IMR-90 (cell line): ENCODE measurements at regions not wholly inside any gene's neighbourhood (a gene's known extent, or its start where the extent isn't known, plus 50 kb on each side); places are given as distances from the start of the nearest gene placed in this dataset.

Source experiments
- ATAC-seq: fragments of 200-7000 bp; cut with Tn5 transposase; 2 replicates; pipeline ENCODE4 v1.9.1; 2020; ENCODE audit warnings: low read depth, mild to moderate bottlenecking, moderate library complexity
- BruUV-seq: library from RNA; stranded (reverse); fragments of 400-500 nt; replicated peaks from 2 replicates; lab custom pipeline; 2021; lab: Mats Ljungman, UMichigan
- CTCF ChIA-PET: fragments of 300-600 bp; formaldehyde crosslinking; extraction: SDS; loops from one replicate; lab custom pipeline; 2021; ENCODE audit warnings: antibody characterized with exemption; lab: Yijun Ruan, JAX
- POLR2A ChIA-PET: fragments of 300-600 bp; sonication (Branson Sonifier 250); formaldehyde crosslinking; loops from one replicate; lab custom pipeline; 2022; ENCODE audit warnings: antibody characterized with exemption; ENCODE audit not compliant: unreplicated experiment; lab: Charles Lee
- DNase-seq: peaks from one replicate; pipeline ENCODE4 v3.0.0; 2013
- H2AFZ ChIP-seq: replicated peaks from 2 replicates; pipeline ENCODE3; 2013; ENCODE audit warnings: low read length, mild to moderate bottlenecking; ENCODE audit not compliant: poor library complexity
- H2AK5ac ChIP-seq: 2 replicates; pipeline ENCODE4 v1.6.1; 2013; ENCODE audit warnings: low read depth, low read length, inconsistent platforms
- H2AK9ac ChIP-seq: replicated peaks from 2 replicates; pipeline ENCODE3; 2013; ENCODE audit warnings: mild to moderate bottlenecking, low read depth, low read length, moderate library complexity; ENCODE audit not compliant: poor library complexity
- H2BK120ac ChIP-seq: 2 replicates; pipeline ENCODE4 v1.6.1; 2013; ENCODE audit warnings: low read depth, low read length, inconsistent platforms
- H2BK15ac ChIP-seq: 3 replicates; pipeline ENCODE4 v1.6.1; 2013; ENCODE audit warnings: low read depth, low read length, inconsistent platforms
- H2BK20ac ChIP-seq: 2 replicates; pipeline ENCODE4 v1.6.1; 2013; ENCODE audit warnings: low read depth, mild to moderate bottlenecking, inconsistent platforms, low read length, moderate library complexity
- H2BK5ac ChIP-seq: 2 replicates; pipeline ENCODE4 v1.6.1; 2013; ENCODE audit warnings: mild to moderate bottlenecking, low read depth, low read length, inconsistent platforms; ENCODE audit not compliant: poor library complexity, severe bottlenecking
- H3K14ac ChIP-seq: replicated peaks from 2 replicates; pipeline ENCODE4 v1.6.1; 2013; ENCODE audit warnings: low read depth, low read length, inconsistent platforms
- H3K18ac ChIP-seq: 2 replicates; pipeline ENCODE4 v1.6.1; 2013; ENCODE audit warnings: low read depth, low read length, control low read depth
- H3K23ac ChIP-seq: 2 replicates; pipeline ENCODE4 v1.6.1; 2013; ENCODE audit warnings: low read depth, low read length, inconsistent platforms
- H3K27ac ChIP-seq: 2 replicates; pipeline ENCODE4 v1.5.1; 2013; ENCODE audit warnings: mild to moderate bottlenecking, control low read depth, low read length; ENCODE audit not compliant: insufficient read depth
- H3K27me3 ChIP-seq: 2 replicates; pipeline ENCODE4 v1.6.1; 2013; ENCODE audit warnings: low read length; ENCODE audit not compliant: control insufficient read depth, insufficient read depth
- H3K36me3 ChIP-seq: 2 replicates; pipeline ENCODE4 v1.6.1; 2013; ENCODE audit warnings: low read length, mixed read lengths; ENCODE audit not compliant: control insufficient read depth, insufficient read depth
- H3K4ac ChIP-seq: 2 replicates; pipeline ENCODE4 v1.6.1; 2013; ENCODE audit warnings: low read depth, low read length, inconsistent platforms
- H3K4me1 ChIP-seq: 2 replicates; pipeline ENCODE4 v1.6.1; 2013; ENCODE audit warnings: low read length, mixed read lengths; ENCODE audit not compliant: control insufficient read depth, insufficient read depth
- H3K4me2 ChIP-seq: 2 replicates; pipeline ENCODE4 v1.6.1; 2013; ENCODE audit warnings: low read depth, mild to moderate bottlenecking, control low read depth, low read length, moderate library complexity
- H3K4me3 ChIP-seq: 2 replicates; pipeline ENCODE4 v1.5.1; 2013; ENCODE audit warnings: low read depth, mild to moderate bottlenecking, control low read depth, low read length, moderate library complexity; ENCODE audit not compliant: insufficient read depth
- H3K56ac ChIP-seq: 2 replicates; pipeline ENCODE4 v1.6.1; 2013; ENCODE audit warnings: low read length, inconsistent platforms; ENCODE audit not compliant: insufficient read depth; ENCODE audit errors: extremely low read depth
- H3K79me1 ChIP-seq, 2 experiments: 2 replicates each; pipeline ENCODE4 v1.6.1; 2013; ENCODE audit warnings: low read length in 2 of 2, inconsistent platforms in 1 of 2, low read depth in 1 of 2
- H3K9ac ChIP-seq: 2 replicates; pipeline ENCODE4 v1.6.1; 2013; ENCODE audit warnings: low read depth, low read length, control low read depth
- H3K9me1 ChIP-seq: 2 replicates; pipeline ENCODE4 v1.6.1; 2013; ENCODE audit warnings: low read length, inconsistent platforms; ENCODE audit not compliant: insufficient read depth
- H3K9me3 ChIP-seq: 2 replicates; pipeline ENCODE4 v1.6.1; 2013; ENCODE audit warnings: low read length; ENCODE audit not compliant: control insufficient read depth, insufficient read depth
- H4K20me1 ChIP-seq: 2 replicates; pipeline ENCODE4 v1.6.1; 2013; ENCODE audit warnings: low read length, inconsistent platforms; ENCODE audit not compliant: insufficient read depth
- H4K5ac ChIP-seq: 2 replicates; pipeline ENCODE4 v1.6.1; 2013; ENCODE audit warnings: mild to moderate bottlenecking, low read depth, low read length, control low read depth
- H4K8ac ChIP-seq, 2 experiments: 2 replicates each; pipeline ENCODE4 v1.6.1; 2013; ENCODE audit warnings: low read depth in 2 of 2, low read length in 2 of 2, control low read depth in 1 of 2, inconsistent platforms in 1 of 2
- H4K91ac ChIP-seq: 2 replicates; pipeline ENCODE4 v1.6.1; 2013; ENCODE audit warnings: low read depth, low read length, inconsistent platforms; ENCODE audit not compliant: insufficient read depth
- WGBS, 2 experiments: methylation state at CpG; one replicate each; pipeline versions ENCODE4 v1.1.5 to v1.1.7; 2013; ENCODE audit warnings: missing lambda C conversion rate in 2 of 2; ENCODE audit not compliant: insufficient read length in 1 of 2; ENCODE audit errors: extremely low coverage in 2 of 2; 5-methylcytosine and 5-hydroxymethylcytosine counted together
- dilution Hi-C: fragments of 300-500 bp; cut with HindIII; formaldehyde crosslinking; loops from one replicate; pipeline ENCODE4 v1.14.3; 2018; ENCODE audit warnings: low sequenced_read_pairs; ENCODE audit not compliant: unreplicated experiment
- in situ Hi-C: fragments of 300-500 bp; cut with MboI; formaldehyde crosslinking; loops from 3 replicates; pipeline ENCODE4 v1.14.3; 2019; ENCODE audit warnings: low sequenced_read_pairs, inconsistent platforms, mixed read lengths
- intact Hi-C: fragments of 100-400 bp; cut with micrococcal nuclease; formaldehyde crosslinking; loops from 2 replicates; pipeline ENCODE4 v1.10.0; 2022
- TF ChIP-seq, protein P1 (sequence below): fragments of 150-350 bp; IDR thresholded peaks from 2 replicates; pipeline ENCODE4 v1.6.1; 2016; ENCODE audit warnings: low read depth, mild to moderate bottlenecking, low read length, moderate library complexity, borderline replicate concordance

- in situ Hi-C loops (no loop called here), dilution Hi-C loops (no loop called here), intact Hi-C loops (no loop called here)
- Histone ChIP-seq H3K4me3 (no peak overlapping the region), H4K5ac (no peak overlapping the region), H2AFZ (no peak overlapping the region), H4K20me1 (no peaks in the 10 kb centered on the region), H2BK15ac (no peak overlapping the region), H3K23ac (no peak overlapping the region), H4K91ac (no peak overlapping the region), H3K56ac (no peak overlapping the region), H3K9ac (no peak overlapping the region), H2AK5ac (no peak overlapping the region), H2BK120ac (no peak overlapping the region), H2AK9ac (no peak overlapping the region), H2BK20ac (no peak overlapping the region), H3K27ac (no peak overlapping the region), H3K4ac (no peak overlapping the region), H3K9me3 (no peaks in the 10 kb centered on the region), H3K36me3 (no peaks in the 10 kb centered on the region), H3K4me1 (peaks cover 5% of the 10 kb centered on the region), H3K4me2 (no peak overlapping the region), H2BK5ac (no peak overlapping the region), H3K18ac (no peak overlapping the region), H4K8ac (no peak overlapping the region), H3K79me1 (no peaks in the 10 kb centered on the region), H3K27me3 (no peaks in the 10 kb centered on the region), H3K9me1 (0 out of 2 replicates have a peak, but pooled peaks cover 4% of the 10 kb centered on the region), H3K14ac (no peak overlapping the region)
- POLR2A ChIA-PET = no interaction called here
- no peak for ATAC-seq
- CTCF ChIA-PET = interaction anchor here (0.6 kb wide), 1 partner anchor 12 kb away, joined by 3 read pairs; no protein-coding TSS in a partner anchor
- TF ChIP-seq, protein P1, sequence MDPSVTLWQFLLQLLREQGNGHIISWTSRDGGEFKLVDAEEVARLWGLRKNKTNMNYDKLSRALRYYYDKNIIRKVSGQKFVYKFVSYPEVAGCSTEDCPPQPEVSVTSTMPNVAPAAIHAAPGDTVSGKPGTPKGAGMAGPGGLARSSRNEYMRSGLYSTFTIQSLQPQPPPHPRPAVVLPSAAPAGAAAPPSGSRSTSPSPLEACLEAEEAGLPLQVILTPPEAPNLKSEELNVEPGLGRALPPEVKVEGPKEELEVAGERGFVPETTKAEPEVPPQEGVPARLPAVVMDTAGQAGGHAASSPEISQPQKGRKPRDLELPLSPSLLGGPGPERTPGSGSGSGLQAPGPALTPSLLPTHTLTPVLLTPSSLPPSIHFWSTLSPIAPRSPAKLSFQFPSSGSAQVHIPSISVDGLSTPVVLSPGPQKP = no peak
- no TSS peak for BruUV-seq
- no peak for DNase-seq
- WGBS, 2 experiments = no CpG with 5 or more reads among the region's 1 CpG
These were observed 641.6 kb downstream of the RFPL4B start for GRCh38 chr6:112988748-112989147.
